ENCODE measurements at regions not wholly inside any gene's neighbourhood (a gene's known extent, or its start where the extent isn't known, plus 50 kb on each side); places are given as distances from the start of the nearest gene placed in this dataset.

GRCh38 chr2:67727131-67727530 lies 330.0 kb downstream of the ETAA1 start:
- no peak for DNase-seq (ENCODE audit: extremely low spot score, unreplicated experiment)

GRCh38 chr2:67727623-67728022 lies 330.5 kb downstream of the ETAA1 start:
- Mint-ChIP-seq H3K4me1 (ENCODE audit: unreplicated experiment) (peaks cover 26% of the 10 kb centered on the region), H3K4me3 (no peak overlapping the region), H3K27me3 (no peaks in the 10 kb centered on the region), H3K36me3 (no peaks in the 10 kb centered on the region), H3K27ac (no peak overlapping the region), H3K9me3 (peaks cover 6% of the 10 kb centered on the region)
- no peak for DNase-seq (ENCODE audit: extremely low spot score, unreplicated experiment)
- no peak for TF ChIP-seq CTCF (conservative IDR thresholded peaks at IDR 0.05)

More at GRCh38 chr2:67727131-67727530, 330.0 kb downstream of the ETAA1 start:
- Mint-ChIP-seq H3K36me3 (no peaks in the 10 kb centered on the region), H3K4me1 (ENCODE audit: unreplicated experiment) (peaks cover 26% of the 10 kb centered on the region), H3K9me3 (peaks cover 10% of the 10 kb centered on the region), H3K4me3 (no peak overlapping the region), H3K27me3 (no peaks in the 10 kb centered on the region), H3K27ac (no peak overlapping the region)
- no peak for TF ChIP-seq CTCF (conservative IDR thresholded peaks at IDR 0.05)

- Mint-ChIP-seq H3K27me3 (no peaks in the 10 kb centered on the region), H3K4me3 (no peak overlapping the region), H3K27ac (no peak overlapping the region), H3K9me3 (peaks cover 3% of the 10 kb centered on the region), H3K36me3 (no peaks in the 10 kb centered on the region), H3K4me1 (ENCODE audit: unreplicated experiment) (peaks cover 25% of the 10 kb centered on the region)
- no peak for TF ChIP-seq CTCF (conservative IDR thresholded peaks at IDR 0.05)
- no peak for DNase-seq (ENCODE audit: extremely low spot score, unreplicated experiment)
Observed at GRCh38 chr2:67729474-67729873, 332.3 kb downstream of the ETAA1 start.

- Mint-ChIP-seq H3K27me3 (peaks cover 3% of the 10 kb centered on the region), H3K27ac (no peak overlapping the region), H3K4me3 (no peak overlapping the region), H3K4me1 (ENCODE audit: unreplicated experiment) (no peaks in the 10 kb centered on the region), H3K9me3 (peaks cover 6% of the 10 kb centered on the region), H3K36me3 (no peaks in the 10 kb centered on the region)
- peak; percentile 57 for TF ChIP-seq CTCF (conservative IDR thresholded peaks at IDR 0.05)
- no peak for DNase-seq (ENCODE audit: extremely low spot score, unreplicated experiment)
Observed at GRCh38 chr2:67733517-67733916, 329.3 kb downstream of the C1D start.

- H3K4me1 Mint-ChIP-seq (ENCODE audit: unreplicated experiment) = peaks cover 53% of the 10 kb centered on the region
Observed at GRCh38 chr2:67752199-67752598, 310.6 kb downstream of the C1D start.

More at GRCh38 chr2:67752199-67752598, 310.6 kb downstream of the C1D start:
- Mint-ChIP-seq H3K36me3 (peaks cover 3% of the 10 kb centered on the region), H3K27ac (no peak overlapping the region), H3K9me3 (peaks cover 9% of the 10 kb centered on the region), H3K27me3 (peaks cover 7% of the 10 kb centered on the region), H3K4me3 (no peak overlapping the region)
- TF ChIP-seq CTCF (conservative IDR thresholded peaks at IDR 0.05) = no peak
- no peak for DNase-seq (ENCODE audit: extremely low spot score, unreplicated experiment)

Measured in type B pancreatic cell (in vitro differentiated cells).